Stimulated activated CD4-positive, alpha-beta T cell treated with anti-CD3 and anti-CD28 coated beads, Interleukin-2, amount 100 ng/mL, for 24 hours (primary cell): ENCODE measurements at regions not wholly inside any gene's neighbourhood (a gene's known extent, or its start where the extent isn't known, plus 50 kb on each side); places are given as distances from the start of the nearest gene placed in this dataset.

Source experiments
- DNase-seq, 2 donors: peaks; one replicate each; pipeline ENCODE4 v3.0.0-alpha.2; 2020

- DNase-seq, result no peak
Observed at GRCh38 chr1:209046935-209047334, 536.6 kb upstream of the CAMK1G start.

DNA sequence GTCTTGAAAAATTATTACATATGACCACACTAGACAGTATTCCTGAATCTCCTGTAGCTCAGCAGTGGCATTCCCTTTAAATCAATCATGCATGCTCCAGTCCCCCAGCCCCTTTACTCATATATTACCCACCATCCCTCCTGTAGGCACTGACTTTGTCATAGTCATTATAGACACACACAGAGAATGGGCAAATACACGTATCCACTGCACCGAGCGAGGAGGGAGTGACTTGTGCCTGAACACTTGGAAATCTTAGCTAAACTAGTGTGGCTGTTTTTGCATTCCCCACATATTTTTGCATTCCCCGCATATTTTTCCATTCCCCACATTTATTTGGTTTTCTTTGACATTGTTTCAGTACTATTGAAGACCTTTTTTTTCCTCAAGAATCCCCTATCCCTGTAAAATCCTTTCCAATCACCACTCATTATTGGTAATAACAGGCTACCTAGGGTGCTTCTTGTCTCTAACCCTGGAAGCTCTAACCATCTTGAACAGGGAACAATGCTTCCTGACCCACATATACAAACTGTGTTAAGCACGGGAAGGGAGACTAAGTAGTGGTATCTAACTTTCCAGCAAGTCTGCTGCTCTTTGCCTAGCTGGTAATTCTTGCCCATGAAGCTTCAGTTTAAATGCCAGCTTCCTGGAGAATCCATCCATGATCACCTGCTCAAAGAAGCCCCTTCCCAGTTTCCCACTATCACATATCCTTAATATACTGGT is 534.4 kb upstream of the CAMK1G start:
- no peak for DNase-seq

DNA sequence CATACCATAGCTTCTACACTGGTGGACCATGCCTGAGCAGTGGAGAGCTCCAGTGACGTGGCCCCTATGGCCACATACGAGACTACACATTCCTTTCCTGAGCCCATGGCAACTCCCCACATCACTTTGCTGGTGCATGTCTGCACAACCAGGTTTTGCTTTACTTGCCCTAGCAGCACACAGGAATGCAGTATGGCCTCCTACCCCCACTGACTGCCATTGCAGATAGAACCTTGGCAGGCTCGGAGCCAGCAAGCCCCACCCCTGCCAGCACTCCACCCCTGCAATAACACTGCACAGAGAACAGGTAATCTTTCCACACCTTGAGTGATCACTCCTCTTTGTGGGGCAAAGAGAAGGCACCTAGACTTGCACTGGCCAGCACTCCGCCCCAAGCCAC is 531.9 kb upstream of the CAMK1G start:
- no peak for DNase-seq

DNA sequence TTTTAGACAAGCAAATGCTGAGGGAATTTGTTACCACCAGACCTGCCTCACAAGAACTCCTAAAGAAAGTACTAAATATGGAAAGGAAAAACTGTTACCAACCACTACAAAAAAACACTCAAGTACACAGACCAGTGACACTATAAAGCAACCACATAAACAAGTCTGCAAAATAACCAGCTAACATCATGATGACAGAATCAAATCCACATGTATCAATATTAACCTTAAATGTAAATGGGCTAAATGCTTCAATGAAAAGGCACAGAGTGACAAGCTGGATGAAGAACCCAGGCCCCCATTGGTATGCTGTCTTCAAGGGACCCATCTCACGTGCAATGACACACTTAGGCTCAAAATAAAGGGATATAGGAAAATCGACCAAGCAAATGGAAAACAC is 529.9 kb upstream of the CAMK1G start:
- DNase-seq, result no peak

DNA sequence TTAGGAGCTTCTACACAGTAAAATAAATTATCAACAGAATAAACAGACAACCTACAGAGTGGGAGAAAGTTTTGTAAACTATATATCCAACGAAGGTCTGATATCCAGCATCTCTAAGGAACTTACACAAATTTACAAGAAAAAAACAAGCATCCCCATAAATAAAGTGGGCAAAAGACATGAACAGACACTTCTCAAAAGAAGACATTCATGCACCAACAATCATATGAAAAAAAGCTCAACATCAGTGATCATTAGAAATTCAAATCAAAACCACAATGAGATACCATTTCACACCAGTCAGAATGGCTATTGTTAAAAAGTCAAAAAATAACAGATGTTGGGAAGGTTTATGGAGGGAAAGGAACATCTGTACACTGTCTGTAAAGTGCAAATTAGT is 526.4 kb upstream of the CAMK1G start:
- DNase-seq, result no peak

- DNase-seq, result no peak
Observed at GRCh38 chr1:209057901-209058300, 525.6 kb upstream of the CAMK1G start.

- no peak for DNase-seq
Observed at GRCh38 chr1:209059376-209059775, 524.1 kb upstream of the CAMK1G start.

- no peak for DNase-seq
Observed at GRCh38 chr1:209059981-209060380, 523.5 kb upstream of the CAMK1G start.

- DNase-seq, result no peak
Observed at GRCh38 chr1:209062081-209062620, 521.4 kb upstream of the CAMK1G start.

- DNase-seq, result no peak
Observed at GRCh38 chr1:209062863-209063262, 520.7 kb upstream of the CAMK1G start.

- no peak for DNase-seq
Observed at GRCh38 chr1:209063767-209064659, 519.5 kb upstream of the CAMK1G start.

DNA sequence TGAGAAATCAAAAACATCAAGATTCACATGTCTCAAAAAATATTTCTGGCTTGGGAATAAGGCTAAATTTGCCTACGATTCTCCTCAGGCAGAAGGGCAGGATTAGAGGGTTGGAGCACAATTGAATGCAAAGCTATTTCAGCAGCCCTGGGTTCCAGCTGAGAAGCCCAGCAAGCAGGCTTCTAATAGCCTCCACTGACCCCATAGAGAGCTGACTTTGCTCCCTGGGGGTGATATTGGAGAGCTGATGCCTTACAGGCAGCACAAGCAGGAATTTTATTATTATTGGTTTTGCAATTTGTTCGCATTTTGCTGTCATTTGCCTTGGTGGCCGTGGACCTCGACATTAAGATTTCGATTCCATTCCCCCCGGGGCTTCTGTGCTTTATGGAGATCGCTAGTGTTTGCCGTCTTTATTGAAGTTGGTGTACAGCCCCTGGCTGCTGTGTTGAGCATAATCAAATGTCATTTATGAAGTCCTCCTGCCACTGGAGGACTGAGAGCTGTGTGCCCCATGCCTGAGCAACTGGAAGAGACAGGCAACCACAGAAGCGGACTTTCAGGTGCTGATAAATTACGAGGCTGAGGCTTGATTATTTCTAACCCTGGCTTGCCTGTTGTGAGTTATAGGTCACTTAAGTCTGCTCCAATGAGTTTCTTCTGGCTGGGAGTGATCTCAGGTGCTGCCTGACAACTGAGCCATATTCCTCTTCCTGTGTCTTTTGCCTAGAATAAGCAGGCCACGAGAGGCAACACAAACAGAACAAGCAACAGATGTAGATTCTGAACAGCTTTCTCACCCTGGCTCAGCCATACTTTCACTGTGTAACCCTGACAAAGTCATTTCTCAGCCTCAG is 518.4 kb upstream of the CAMK1G start:
- no peak for DNase-seq

- no peak for DNase-seq
Observed at GRCh38 chr1:209072481-209072880, 511.0 kb upstream of the CAMK1G start.

- DNase-seq, result no peak
Observed at GRCh38 chr1:209073879-209074278, 509.6 kb upstream of the CAMK1G start.

GRCh38 chr1:209074575-209075250 is 508.8 kb upstream of the CAMK1G start:
- no peak for DNase-seq

DNA sequence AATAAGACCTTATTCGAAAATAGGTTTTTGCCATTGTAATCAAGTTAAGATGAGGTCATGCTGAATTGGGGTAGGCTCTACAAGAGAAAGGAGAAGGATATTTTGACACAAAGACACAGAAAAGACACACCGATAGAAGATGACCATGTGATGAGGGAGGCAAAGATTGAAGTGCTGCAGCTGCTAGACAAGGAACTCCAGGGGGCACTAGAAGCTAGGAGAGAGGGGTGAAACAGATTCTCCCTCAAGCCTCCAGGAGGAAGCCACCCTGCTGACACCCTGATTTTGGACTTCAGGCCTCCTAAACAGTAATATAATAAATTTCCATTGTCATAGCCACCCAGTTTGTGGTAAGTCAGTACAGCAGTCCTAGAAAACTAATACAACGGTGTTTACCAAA is 506.8 kb upstream of the CAMK1G start:
- no peak for DNase-seq

- no peak for DNase-seq
Observed at GRCh38 chr1:209080170-209080781, 503.2 kb upstream of the CAMK1G start.

DNA sequence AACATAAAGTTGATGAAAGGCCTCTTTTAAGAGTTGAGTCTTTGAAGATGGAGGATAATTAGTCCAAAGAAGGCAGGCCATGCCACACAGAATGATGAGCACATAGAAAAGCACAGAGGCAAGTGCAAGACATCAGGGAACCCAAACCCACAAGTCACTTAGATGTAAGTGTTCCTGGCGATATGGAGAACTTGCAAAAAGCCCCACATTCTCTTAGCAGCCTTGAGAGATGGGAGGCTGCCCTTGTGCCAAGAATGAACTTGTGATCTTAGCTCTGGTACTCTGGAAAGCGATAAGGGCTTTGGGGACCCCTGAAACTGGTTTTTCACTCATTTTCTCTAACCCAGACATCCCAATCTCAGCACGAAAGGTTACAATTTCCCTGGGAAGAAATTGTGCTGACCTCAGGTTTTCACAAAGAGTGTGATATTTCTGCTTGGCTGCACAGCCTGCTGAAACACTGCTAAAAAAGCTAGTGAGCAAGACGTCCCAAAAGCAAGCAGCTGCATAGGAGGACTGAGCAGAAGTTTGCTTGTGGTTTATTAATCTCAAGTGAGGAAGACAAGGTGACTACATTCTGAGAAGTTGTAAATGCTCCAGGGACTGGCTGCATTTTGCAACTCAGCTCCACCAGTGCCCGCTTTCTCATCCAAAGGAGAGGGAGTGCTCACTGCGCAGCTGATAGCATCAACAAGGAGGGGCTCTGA is 496.9 kb upstream of the CAMK1G start:
- DNase-seq, result no peak

DNA sequence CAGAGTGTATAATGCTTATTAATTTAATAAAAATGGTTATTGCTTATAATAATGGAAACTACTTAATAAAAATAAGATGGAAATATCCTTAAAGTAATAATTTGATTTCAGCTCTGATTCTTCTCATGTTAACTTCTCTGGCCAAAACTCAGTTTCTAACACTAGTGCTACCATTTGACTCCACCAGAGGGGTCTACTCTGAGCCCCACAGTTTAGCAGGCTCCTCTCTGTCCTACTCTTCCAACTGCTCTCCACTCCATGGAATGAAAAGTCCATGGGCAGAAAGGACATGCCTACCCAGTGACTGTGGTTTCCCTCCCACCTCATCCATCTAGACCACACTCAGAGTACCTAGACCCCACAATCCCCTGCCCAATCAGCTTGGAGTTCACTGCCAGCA is 489.1 kb upstream of the CAMK1G start:
- DNase-seq, result no peak

DNA sequence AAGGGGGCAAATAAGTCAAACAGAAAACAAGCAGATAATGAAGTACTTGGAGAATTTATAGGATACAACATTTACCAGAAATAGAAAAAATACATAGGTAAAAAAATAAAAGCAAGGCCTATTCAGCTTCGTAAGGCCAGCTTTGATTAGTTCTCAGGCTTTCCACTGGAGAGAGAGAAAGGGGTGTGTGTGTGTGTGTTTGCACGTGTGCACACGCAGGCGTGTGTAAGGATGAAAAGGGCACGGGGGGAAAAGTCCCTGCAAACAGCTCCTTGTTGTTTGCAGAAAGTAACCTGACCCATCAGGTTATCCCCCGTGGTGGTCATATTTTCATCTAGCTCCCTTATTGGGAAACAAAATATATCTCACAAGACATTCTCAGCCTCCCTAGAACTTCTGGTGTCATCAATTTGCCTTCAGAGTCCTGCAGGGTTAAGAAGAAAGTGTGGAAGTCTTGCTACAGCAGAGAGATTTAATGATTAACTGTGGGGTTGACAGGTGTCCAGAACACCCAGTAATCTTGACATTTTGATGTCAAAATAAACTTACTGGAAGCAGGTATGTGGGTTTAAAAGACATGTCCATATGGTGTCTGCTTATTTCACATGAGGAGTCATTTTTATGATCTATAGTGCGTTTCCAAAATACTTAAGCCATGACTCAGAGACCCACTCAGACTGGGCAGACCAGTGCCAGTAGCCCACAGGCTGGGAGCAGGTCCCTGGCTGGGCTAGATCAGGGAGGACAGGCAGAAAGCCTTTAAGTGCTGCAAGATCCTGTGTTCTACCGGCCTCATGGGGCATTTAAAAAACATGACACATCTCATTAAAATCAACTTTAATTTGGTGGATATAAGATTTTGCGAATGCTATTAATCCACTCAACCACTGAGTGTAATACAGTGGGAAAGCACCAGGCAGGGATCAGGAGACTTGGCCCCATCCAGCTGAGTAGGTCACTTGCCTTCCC is 487.6 kb upstream of the CAMK1G start:
- DNase-seq, result no peak
